HG02588 (cell line): ENCODE measurements at regions not wholly inside any gene's neighbourhood (a gene's known extent, or its start where the extent isn't known, plus 50 kb on each side); places are given as distances from the start of the nearest gene placed in this dataset.

Experiments
- ATAC-seq: cut with Tn5 transposase; IDR thresholded peaks from one replicate; pipeline ENCODE4 v1.9.1; 2021; ENCODE audit warnings: mild to moderate bottlenecking, moderate library complexity; ENCODE audit not compliant: unreplicated experiment

DNA sequence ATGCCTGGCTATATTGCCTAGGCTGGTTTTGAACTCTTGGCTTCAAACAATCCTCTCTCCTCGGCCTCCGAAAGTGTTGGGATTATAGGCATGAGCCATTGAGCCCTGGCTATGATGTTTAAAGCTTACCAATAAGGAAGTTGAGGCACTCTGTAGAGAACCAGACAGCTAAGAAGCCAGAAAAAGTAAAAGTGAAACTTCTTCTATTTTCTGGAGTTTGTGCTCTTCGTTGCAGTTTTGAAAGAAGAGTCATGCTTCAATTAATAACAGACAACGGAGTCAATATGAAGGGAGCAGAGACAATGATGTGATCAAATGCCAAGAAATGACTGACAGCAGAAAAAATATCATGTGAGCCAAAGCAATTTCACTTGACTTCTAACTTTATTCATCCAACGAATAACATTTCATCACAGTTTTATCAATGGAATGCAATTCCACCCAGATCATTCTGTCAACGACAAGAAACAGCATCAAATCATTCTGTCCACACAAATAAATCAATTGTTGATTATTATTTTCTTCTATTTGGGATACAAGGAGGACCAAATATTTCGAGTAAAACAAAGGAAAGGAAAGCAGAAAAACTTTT lies 175.5 kb upstream of the CELF4 start:
- no peak for ATAC-seq

DNA sequence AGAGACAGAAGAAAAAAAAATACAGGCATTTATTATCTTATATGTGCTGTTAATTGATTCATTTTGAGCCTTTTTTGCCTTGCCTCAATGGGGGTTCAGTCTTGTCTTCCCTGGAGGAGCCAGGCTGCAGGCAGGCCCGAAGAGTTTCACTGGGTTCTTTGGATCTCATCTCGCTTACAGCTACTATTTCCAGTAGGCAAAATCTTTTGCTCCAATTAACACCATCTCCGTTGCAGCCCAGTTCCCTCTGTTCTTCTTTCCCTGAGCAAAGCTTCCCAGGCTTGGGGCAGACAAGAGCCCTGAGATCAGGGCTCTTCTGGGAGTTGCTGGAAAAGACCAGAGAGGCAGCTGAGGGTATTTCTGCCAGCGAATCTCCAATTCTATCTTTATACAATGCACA lies 168.8 kb upstream of the CELF4 start:
- ATAC-seq, result no peak

DNA sequence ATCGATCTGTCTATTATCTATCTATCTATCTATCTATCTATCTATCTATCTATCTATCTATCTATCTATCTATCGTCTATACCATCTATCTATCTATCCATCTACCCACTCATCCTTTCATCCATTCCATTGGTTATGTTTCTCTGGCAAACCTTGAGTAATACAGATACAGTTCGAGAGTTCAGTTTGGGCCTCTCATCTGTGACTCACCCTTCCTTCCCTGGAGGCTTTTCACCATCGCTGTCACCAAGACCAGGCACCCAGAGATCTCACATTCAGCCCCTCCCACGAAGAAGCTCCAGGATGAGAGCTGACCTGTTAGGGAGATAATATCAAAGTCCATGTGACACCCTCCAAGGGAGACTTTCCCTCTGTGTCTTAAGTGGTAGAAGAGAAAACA lies 164.1 kb upstream of the CELF4 start:
- ATAC-seq, result no peak

DNA sequence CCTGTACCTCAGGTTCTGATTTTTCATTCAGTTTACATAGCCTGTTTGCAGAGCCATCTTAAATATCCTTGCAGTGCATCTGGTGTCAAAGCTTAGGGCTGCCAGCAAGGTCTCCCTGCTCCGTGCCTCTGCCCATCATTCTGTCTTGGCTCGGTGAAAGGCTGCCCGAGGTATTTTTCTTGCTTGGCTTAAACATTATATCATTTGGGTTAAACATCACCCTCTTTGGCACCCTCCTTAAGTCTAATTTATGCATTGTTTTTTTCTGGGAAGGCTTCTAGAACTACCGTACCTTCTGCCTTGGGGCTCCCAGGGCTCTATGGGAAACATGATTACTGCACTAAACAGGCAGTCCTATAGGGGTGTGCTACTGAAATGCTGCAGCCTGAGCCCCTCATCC lies 158.6 kb upstream of the CELF4 start:
- ATAC-seq, result no peak

DNA sequence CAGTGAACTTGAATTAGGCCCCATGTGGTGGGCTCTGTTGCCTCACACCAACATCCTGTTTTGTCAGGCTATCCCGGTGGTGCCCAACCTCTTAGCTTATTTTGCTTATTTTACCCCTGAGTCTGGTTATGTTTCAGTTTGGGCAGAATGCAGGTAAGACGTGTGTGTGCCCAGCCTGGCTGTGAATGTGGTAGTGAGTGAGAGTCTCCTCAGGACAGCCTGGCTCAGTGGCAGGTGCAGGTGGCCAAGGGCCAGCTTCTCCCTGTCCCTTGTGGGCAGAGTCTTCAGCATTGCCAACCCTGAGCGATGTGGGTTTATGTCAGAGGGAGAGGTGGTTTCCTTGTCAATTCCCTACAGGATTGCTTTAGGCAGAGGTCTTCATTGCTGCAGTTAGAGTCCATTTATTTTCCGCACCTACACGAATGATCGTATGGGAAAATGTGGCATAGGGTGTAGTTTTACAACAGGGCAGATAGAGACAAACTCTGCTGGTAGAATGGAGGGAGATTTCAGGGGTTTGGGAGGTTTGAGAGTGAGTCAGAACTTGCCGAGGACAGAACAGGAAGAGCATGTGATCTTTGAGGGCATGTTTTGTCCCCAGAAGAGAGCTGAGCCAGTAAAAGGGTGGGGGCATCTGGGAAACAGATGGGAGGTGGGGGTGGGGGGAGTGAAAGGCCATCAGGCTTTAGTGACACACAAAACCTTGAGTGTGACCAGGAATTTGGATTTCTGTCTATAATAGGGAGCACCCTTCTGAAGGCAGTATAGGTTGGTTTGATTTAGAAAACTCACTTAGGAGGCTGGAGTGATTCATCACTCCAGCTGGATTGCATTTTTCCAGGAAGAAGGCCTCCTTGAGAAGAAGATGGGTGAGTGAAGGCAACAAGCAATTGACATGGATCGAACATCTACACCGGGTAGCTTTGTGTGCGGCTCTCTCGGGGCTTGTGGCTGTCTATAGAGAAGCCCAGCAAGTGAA lies 156.2 kb upstream of the CELF4 start:
- ATAC-seq, result no peak

DNA sequence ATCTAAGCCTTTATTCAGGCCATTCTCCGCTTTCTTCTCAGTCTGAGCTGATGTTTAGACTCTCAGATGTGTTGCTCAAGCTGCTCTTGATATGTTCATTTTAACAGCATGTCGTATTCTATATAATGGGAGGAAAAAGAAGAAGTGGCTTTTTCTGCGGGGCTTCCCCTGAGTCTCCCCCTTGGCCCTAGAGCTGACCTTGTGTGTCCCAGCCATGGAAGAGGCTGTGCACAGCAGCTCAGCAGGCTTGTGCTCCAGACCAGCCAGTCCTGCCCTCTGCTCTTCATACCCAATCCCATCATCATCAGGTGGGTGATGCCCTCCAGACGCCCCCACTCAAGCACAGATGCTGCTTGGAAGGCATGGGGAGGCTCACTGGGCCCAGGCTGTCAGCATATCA lies 155.1 kb upstream of the CELF4 start:
- no peak for ATAC-seq

DNA sequence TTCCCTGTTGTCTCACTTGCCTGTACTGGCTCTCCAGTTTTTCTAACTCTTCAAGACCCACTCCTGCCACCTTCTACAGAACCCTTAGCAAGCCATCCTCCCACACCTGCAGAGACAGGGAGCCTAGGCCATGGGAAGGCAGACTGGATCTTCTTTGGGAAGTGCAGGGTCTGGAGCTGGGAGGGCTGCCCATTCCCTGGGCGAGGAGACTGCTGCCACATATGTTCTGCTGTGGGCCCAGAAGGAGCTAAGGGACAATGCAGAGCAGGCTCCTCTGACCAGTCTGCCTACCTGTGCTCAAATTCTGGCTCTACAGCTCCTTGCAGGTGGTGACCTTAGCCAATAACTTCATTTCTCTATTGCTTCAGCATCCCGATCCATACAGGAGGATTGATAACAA lies 152.1 kb upstream of the CELF4 start:
- no peak for ATAC-seq

DNA sequence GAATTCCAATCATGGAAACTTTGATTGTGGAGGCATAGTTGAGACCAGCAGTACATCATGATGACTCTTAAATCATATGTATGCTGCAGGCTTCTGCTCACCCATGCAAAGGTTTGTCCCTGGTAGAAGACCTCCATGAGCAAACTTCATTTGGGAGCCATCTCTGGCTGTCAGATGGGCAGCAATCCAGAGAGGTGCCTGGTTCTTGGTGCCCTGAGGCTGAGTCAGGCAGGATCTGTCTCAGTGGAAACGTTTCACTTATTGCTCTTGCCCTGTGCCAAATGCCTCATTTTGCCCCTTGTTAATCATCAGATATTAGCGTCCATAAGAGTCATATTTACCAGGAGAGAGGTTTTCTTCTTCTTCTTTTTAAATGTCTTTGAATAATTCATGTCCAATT lies 151.5 kb upstream of the CELF4 start:
- no peak for ATAC-seq

DNA sequence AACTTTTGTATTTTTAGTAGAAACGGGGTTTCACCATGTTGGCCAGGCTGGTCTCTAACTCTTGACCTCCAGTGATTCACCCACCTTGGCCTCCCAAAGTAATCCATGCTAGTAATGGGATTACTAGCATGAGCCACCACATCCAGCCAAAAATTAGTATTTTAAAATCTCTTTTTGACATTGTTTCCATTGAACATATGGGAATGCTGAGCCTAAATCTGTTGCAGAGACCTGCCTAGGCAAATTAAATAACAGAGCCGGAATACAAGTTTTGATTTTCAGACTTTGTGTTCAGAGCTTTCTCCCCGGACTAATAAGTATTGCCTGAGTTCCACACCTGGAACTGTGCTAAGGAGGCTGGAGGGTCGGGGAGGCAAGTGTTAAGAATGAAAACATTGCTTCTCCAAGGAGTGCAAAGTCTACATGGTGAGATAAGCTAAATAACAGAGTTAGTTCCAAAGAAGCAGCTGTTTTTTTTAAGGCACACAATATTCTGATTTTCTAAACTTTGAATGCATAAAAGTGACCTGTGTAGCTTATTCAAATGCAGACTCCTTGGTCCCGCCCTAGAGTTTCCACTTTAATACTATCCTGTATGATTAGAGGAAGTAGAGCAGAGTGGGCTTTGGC lies 150.6 kb upstream of the CELF4 start:
- no peak for ATAC-seq

DNA sequence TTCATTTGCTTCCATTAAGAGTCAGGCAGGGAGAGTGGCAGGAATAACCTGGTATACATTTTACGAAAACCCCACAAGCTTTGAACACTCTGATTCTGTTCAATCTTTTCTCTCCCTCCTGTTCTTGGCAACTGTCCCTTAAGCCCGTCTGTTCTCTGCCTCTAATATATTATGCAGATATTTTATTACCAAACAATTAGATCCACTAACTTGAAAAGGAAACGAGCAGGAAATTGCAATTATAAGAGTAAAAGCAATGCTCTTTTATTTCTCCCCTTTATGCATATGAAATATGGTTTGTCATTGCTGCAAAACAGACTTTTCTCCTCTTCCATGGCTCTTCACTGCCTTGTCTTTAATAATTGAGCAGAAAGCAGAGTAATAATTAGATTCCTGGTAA lies 149.1 kb upstream of the CELF4 start:
- no peak for ATAC-seq

DNA sequence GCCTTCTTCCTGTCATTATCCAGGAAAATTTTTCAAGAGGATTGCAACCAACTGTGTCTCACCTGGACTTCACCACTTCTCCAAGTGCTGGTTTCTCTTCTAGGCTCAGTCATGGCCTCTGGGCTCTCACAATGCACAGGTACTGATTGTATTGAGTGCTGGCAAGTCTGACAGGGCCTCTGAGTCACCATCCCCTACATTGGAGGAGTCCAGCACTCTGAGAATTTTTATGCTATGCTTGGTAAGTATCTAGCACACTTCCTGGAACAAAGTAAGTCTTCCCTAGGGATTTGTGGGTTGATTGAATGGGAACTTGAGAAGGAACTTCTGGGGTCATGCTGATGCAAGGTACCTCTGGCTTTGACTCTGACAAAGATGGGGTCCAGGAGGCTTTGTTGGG lies 147.2 kb upstream of the CELF4 start:
- no peak for ATAC-seq

DNA sequence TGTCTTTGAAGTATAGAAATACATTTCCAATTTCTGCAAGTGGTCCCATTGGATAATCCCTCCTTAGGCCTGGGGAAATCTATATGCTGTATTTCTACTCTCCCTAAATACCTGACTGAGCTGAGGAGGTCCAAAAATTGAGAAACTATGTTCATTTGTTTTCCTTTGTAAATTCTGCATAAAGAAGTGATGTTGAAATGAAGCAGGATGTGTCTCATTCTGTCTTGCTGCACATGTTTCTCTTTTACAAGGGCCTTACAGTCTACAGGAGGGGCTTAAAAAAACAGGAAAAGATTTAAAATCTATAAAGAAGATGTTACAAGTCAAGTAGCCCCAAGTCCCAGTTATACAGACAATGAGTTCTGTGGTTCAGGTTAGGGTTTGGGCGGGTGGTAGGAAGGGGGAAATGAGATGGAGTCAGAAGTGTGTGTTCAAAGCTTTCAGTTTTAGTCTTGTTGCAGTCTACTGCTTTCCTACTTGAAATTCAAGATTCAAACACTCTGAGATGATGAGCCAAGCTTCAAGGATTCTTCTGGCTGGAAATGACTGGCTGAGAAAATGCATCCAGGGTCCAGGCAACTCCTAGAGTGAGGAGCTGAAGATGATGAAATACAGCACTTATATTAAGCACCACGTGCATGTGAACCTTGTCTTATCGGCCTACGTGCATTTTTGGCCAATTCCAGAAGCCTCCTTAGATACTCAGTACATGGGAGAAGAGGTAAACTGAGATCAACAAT lies 146.3 kb upstream of the CELF4 start:
- no peak for ATAC-seq

DNA sequence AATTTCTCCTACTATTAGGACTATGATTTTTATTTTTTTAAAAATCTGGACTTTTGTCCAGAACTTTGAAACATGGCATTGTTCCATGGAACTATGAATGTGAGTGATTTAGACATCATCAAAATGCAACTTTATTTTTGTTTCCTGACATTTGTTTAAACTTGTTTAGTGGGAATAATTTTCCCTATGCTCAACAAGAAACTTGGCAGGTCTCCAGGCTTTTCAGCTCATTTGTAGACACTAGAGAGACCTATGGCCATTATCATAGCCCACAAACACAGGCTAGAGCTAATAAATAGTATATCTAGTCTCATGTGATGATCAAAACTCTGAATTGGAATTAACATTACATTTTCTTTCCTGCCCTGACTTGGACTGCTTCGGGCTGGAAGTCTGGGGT lies 145.1 kb upstream of the CELF4 start:
- ATAC-seq, result no peak

DNA sequence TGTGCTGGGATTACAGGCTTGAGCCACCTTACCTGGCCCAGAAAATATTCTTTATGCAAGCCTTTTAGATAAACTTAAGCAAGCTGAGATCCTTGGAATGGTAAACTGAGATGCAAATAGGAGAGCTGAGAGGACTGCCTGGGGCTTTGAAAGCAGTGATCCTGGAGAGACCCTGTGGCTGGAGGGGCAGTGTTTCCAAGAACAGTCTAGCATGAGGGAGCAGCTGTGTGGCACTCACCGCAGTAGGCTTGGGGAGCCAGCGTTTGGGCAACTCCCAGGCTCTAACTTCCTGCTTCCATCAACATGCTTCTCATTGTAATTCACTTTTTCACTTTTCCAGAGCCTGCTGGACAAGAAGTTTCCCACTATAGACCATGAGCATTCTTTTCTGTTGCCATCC lies 144.1 kb upstream of the CELF4 start:
- no peak for ATAC-seq

DNA sequence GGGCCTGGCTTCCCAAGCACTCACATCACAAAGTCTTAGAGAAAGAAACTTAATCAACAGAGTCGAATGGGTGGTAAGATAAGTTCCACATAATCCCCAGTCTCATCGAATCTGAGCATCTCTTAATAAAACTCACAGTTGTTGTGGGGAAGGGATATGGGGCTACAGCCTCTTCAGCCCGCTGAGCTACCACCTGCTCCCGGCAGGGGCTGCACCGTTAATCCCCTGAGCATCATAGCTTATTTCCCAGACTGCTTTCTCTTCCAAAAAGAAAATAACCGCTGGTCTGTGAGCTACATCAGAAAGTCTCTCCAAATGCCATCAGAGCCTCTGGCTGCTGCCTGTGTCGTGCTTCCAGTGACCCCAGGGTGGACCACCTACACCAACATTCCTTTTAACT lies 139.4 kb upstream of the CELF4 start:
- ATAC-seq, result no peak

DNA sequence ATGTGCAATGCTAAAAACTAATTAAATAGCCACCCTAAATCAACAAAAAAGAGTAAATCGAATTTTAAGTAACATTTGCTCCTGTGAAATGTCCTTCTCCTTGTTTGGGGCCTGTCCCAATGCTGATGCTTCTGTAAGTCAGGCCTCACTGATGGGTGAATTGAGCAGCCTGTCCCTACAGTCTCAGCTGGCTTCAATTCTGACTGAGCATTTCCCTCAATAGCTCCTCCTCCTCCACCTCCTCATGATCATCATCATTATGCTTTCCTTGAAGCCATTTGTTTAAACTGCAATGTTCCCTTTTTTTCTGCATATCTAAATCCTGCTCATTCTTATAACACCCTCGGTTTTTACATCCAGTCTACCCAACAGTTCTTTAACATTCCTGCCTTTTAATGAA lies 137.2 kb upstream of the CELF4 start:
- no peak for ATAC-seq

DNA sequence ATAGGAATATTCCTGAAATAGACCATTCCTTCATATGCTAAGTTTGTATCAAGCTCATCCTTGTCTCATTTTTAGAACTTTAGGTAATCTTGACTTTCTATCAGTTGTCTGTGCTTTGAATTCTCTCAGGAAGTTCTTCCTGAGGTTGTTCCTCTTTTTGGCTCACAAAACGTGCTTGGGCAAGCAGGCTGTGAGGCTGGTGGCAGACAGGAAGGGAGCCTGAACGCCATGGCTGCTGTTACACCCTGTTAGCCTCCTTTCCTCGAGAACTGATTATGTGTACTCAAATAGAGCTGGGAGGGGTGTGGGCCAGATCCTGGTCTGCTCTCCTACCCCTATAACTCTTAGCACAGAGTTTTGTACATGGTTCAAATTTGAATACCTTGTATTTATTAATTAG lies 136.4 kb upstream of the CELF4 start:
- ATAC-seq, result no peak

DNA sequence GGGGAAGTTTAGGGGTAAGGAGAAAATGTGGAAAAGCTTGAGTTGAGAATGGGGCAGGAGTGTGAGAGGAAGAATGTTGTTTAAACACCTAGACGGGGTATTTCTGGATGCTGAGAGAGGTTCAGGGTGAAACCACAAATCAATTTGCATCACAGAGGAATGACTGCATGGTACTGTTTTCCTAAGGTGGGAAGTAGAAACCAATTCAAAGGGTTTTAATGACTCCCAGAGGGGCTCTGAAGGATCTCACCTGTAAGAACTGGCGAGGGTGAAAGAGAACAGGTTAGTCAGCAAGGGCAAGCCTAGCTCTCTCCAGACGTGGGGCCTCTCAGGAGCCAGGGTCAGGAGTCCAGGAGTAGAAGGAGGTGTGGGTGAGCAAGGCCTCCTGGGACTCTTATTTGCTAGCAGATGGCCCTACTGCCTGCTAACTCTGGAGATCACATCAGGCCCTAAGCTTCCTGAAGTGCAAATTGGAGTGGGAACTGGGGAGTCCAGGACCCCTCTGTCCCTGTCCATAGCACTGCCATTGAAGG lies 133.0 kb upstream of the CELF4 start:
- no peak for ATAC-seq

DNA sequence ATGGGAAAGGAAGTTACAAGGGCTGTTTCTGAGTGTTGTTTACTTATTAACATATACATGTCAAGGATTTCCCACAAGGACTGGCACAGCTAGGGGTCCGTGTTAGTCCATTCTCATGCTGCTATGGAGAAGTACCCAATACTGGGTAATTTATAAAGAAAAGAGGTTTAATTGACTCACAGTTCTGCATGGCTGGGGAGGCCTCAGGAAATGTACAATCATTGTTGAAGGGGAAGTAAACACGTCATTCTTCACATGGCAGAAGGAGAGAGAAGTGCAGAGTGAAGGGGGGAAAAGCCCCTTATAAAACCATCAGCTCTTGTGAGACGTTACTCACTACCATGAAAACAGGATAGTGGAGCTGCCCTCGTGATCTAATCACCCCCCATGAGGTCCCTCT lies 128.9 kb upstream of the CELF4 start:
- no peak for ATAC-seq

DNA sequence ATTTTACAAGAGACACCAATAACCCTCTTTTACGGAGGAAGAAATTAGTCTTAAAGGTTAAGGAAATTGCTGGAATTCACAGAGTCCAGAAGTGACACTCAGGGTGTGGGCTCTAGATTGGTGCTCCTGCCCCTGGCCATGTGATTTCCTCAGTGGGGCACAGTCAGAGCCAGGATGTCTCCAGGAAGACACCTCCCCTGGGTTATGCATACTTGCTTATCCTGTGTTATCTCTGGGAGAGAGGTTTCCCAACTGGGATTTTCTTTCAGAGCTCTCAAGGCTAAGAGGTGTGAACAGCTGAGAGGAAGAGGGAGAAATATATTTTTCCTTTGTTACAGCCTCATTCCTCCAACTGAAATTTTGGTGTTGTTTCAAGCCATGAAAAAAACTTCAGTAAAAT lies 125.6 kb upstream of the CELF4 start:
- ATAC-seq, result no peak

DNA sequence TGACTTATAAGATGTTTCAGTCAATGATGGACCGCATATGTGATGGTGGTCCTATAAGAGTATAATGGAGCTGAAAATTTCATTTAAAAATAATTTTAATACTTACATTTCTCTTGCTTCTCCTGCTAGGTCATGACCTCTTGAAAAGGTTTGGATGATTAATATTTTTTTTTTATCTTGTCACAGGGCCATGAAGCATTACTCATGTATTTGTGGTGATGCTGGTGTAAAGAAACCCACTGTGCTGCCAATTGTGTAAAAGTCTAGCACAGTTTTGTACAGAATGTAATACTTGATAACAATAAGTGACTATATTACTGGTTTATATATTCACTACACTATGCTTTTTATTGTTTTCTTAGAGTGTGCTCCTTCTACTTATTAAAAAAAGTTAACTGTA lies 124.2 kb upstream of the CELF4 start:
- no peak for ATAC-seq
